ENCODE measurements at regions not wholly inside any gene's neighbourhood (a gene's known extent, or its start where the extent isn't known, plus 50 kb on each side); places are given as distances from the start of the nearest gene placed in this dataset.

GRCh38 chr15:38671006-38671387 is 106.4 kb upstream of the RASGRP1 start:
- Histone ChIP-seq H3K27ac (no peak overlapping the region), H3K36me3 (no peaks in the 10 kb centered on the region), H3K9me3 (no peaks in the 10 kb centered on the region), H3K27me3 (peaks cover 0 to 7% of the 10 kb centered on the region in 2 donors), H3K4me1 (no peaks in the 10 kb centered on the region), H3K4me3 (no peak overlapping the region)
- DNase-seq, result no peak
- intact Hi-C loops (cut with DNase I; ENCODE audit: low total_unique reads), result no loop called here
- no peak for TF ChIP-seq CTCF (IDR thresholded peaks at IDR 0.05)

- Histone ChIP-seq H3K4me3 (no peak overlapping the region), H3K27me3 (peaks cover 0 to 7% of the 10 kb centered on the region in 2 donors), H3K36me3 (no peaks in the 10 kb centered on the region), H3K9me3 (no peaks in the 10 kb centered on the region), H3K27ac (no peak overlapping the region), H3K4me1 (no peaks in the 10 kb centered on the region)
- no peak for DNase-seq
- intact Hi-C loops (cut with DNase I; ENCODE audit: low total_unique reads), result no loop called here
- no peak for TF ChIP-seq CTCF (IDR thresholded peaks at IDR 0.05)
Measured at GRCh38 chr15:38671675-38672254, 107.2 kb upstream of the RASGRP1 start.

- H3K4me1 ChIP-seq, result no peaks in the 10 kb centered on the region
- TF ChIP-seq CTCF (IDR thresholded peaks at IDR 0.05), result no peak
- intact Hi-C loops (cut with DNase I; ENCODE audit: low total_unique reads), result no loop called here
- peaks cover 0 to 7% of the 10 kb centered on the region in 2 donors for H3K27me3 ChIP-seq
- no peaks in the 10 kb centered on the region for H3K36me3 ChIP-seq
- DNase-seq, result no peak
- no peak overlapping the region for H3K4me3 ChIP-seq
- no peak overlapping the region for H3K27ac ChIP-seq
- H3K9me3 ChIP-seq, result no peaks in the 10 kb centered on the region
Measured at GRCh38 chr15:38672273-38672672, 107.7 kb upstream of the RASGRP1 start.

GRCh38 chr15:38672814-38673670 is 108.4 kb upstream of the RASGRP1 start:
- Histone ChIP-seq H3K4me1 (no peaks in the 10 kb centered on the region), H3K36me3 (no peaks in the 10 kb centered on the region), H3K27ac (no peak overlapping the region), H3K9me3 (no peaks in the 10 kb centered on the region), H3K27me3 (peaks cover 0 to 7% of the 10 kb centered on the region in 2 donors), H3K4me3 (no peak overlapping the region)
- intact Hi-C loops (cut with DNase I; ENCODE audit: low total_unique reads), result no loop called here
- no peak for TF ChIP-seq CTCF (IDR thresholded peaks at IDR 0.05)
- DNase-seq, result no peak

GRCh38 chr15:38674448-38674847 is 109.8 kb upstream of the RASGRP1 start:
- H3K4me1 ChIP-seq, result no peaks in the 10 kb centered on the region
- H3K9me3 ChIP-seq, result no peaks in the 10 kb centered on the region
- no peak overlapping the region for H3K4me3 ChIP-seq
- no peak for TF ChIP-seq CTCF (IDR thresholded peaks at IDR 0.05)
- no peak overlapping the region for H3K27ac ChIP-seq
- intact Hi-C loops (cut with DNase I; ENCODE audit: low total_unique reads), result no loop called here
- peaks cover 0 to 7% of the 10 kb centered on the region in 2 donors for H3K27me3 ChIP-seq
- H3K36me3 ChIP-seq, result no peaks in the 10 kb centered on the region
- no peak for DNase-seq
